Thoracic aorta (tissue), 2 donors: ENCODE measurements at regions not wholly inside any gene's neighbourhood (a gene's known extent, or its start where the extent isn't known, plus 50 kb on each side); places are given as distances from the start of the nearest gene placed in this dataset.

Source experiments
- ATAC-seq: fragments of 150-250 bp; one replicate; pipeline ENCODE4 v1.8.0; 2017; ENCODE audit warnings: low read depth; ENCODE audit not compliant: insufficient number of reproducible peaks, low FRiP score
- DNase-seq: peaks from one replicate; pipeline ENCODE4 v3.0.0-alpha.2; 2020; ENCODE audit warnings: low spot score
- H3K27ac ChIP-seq, 2 donors: fragments of 200-600 bp; sonication (generic); 1 replicate in 1 of 2; 2 replicates in 1 of 2; pipeline ENCODE4 v1.5.1; 2016; ENCODE audit warnings: mild to moderate bottlenecking in 2 of 2, moderate library complexity in 2 of 2
- H3K27me3 ChIP-seq: fragments of 200-600 bp; sonication (generic); replicated peaks from 2 replicates; pipeline ENCODE4 v1.6.0; 2016; ENCODE audit warnings: mild to moderate bottlenecking; ENCODE audit not compliant: insufficient read depth
- H3K36me3 ChIP-seq: fragments of 200-600 bp; sonication (generic); one replicate; pipeline ENCODE4 v1.5.1; 2016
- H3K4me1 ChIP-seq, 2 donors: fragments of 200-600 bp; sonication (generic); 1 replicate in 1 of 2; 2 replicates in 1 of 2; pipeline versions ENCODE4 v1.5.1 to v1.6.0; 2016; ENCODE audit warnings: low read depth in 2 of 2, mild to moderate bottlenecking in 1 of 2; ENCODE audit not compliant: control insufficient read depth in 1 of 2
- H3K4me3 ChIP-seq: fragments of 200-600 bp; sonication (generic); 2 replicates; pipeline ENCODE4 v1.5.1; 2016; ENCODE audit warnings: mild to moderate bottlenecking
- H3K9me3 ChIP-seq: fragments of 200-600 bp; sonication (generic); 2 replicates; pipeline ENCODE4 v1.5.1; 2016
- TF ChIP-seq, protein P1 (sequence below): fragments of 200-600 bp; sonication (generic); IDR thresholded peaks from one replicate; pipeline ENCODE4 v1.5.1; 2019; ENCODE audit warnings: antibody characterized with exemption

DNA sequence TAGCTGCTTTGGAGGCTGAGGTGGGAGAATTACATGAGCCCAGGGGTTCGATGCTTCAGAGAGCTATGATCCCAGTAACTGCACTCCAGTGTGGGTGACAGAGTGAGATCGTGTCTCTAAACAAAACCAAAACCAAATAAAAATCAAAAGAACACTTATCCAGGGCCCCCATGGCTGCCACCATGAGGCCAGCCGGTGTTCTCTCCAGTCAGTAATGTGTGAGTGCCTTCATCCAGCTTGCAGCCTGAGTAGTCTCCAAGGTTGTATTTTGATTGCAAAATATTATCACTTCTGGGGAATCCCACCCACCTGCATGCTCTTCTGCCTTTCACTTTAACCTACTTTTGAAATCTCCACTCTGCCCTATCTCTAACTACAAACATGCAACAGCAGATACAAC, 221.0 kb upstream of the WSB1 start:
- H3K27ac ChIP-seq: no peak overlapping the region
- H3K4me3 ChIP-seq: no peak overlapping the region
- H3K36me3 ChIP-seq: no peaks in the 10 kb centered on the region
- no peaks in the 10 kb centered on the region for H3K27me3 ChIP-seq
- TF ChIP-seq, protein P1, sequence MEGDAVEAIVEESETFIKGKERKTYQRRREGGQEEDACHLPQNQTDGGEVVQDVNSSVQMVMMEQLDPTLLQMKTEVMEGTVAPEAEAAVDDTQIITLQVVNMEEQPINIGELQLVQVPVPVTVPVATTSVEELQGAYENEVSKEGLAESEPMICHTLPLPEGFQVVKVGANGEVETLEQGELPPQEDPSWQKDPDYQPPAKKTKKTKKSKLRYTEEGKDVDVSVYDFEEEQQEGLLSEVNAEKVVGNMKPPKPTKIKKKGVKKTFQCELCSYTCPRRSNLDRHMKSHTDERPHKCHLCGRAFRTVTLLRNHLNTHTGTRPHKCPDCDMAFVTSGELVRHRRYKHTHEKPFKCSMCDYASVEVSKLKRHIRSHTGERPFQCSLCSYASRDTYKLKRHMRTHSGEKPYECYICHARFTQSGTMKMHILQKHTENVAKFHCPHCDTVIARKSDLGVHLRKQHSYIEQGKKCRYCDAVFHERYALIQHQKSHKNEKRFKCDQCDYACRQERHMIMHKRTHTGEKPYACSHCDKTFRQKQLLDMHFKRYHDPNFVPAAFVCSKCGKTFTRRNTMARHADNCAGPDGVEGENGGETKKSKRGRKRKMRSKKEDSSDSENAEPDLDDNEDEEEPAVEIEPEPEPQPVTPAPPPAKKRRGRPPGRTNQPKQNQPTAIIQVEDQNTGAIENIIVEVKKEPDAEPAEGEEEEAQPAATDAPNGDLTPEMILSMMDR: no peak
- H3K4me1 ChIP-seq: no peaks in the 10 kb centered on the region
- ATAC-seq: no peak
- no peaks in the 10 kb centered on the region for H3K9me3 ChIP-seq
- DNase-seq: no peak

DNA sequence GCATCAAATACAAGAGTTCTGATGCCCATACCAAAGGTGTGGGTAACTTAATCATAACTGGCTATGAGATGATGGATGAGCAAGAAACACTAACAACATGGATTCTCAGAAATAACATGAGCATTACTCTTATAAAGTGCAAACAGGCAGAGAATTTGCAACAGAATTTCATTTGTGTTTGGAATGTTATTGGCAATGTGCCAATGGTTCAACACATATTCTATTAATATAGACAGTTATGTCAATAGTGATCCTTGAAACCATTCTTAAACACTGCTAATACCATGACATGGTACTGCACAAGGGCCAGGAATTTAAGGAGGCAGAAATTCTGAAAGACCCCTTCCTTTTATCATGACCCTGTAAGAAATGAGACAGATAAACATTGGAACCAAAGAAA, 217.1 kb upstream of the WSB1 start:
- H3K9me3 ChIP-seq: no peaks in the 10 kb centered on the region
- H3K27ac ChIP-seq: no peak overlapping the region
- no peak overlapping the region for H3K4me3 ChIP-seq
- no peaks in the 10 kb centered on the region for H3K36me3 ChIP-seq
- ATAC-seq (no peak), DNase-seq (no peak)
- TF ChIP-seq, protein P1: no peak
- no peaks in the 10 kb centered on the region for H3K27me3 ChIP-seq
- H3K4me1 ChIP-seq: no peaks in the 10 kb centered on the region

DNA sequence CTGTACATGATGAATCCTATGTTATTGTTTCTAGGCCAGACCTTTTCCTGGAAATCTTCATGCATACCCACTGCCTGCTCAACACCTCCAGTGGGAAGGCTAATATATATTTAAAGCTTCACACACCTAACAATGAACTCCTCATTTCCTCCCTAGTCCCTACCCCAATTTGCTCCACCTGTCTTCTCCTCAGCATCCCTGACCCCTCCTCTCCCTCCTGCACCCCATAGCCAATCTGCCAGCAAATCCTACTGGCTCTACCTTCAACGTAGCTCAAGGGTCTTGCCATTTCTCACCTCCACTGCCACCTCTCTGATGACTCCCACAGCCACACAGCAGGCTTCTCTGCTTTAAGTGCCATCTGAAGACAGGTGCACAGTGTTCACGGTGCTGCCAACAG, 215.6 kb upstream of the WSB1 start:
- H3K27me3 ChIP-seq: no peaks in the 10 kb centered on the region
- no peaks in the 10 kb centered on the region for H3K9me3 ChIP-seq
- TF ChIP-seq, protein P1: no peak
- H3K27ac ChIP-seq: no peak overlapping the region
- no peaks in the 10 kb centered on the region for H3K36me3 ChIP-seq
- no peak for ATAC-seq
- no peak for DNase-seq
- no peaks in the 10 kb centered on the region for H3K4me1 ChIP-seq
- H3K4me3 ChIP-seq: no peak overlapping the region

DNA sequence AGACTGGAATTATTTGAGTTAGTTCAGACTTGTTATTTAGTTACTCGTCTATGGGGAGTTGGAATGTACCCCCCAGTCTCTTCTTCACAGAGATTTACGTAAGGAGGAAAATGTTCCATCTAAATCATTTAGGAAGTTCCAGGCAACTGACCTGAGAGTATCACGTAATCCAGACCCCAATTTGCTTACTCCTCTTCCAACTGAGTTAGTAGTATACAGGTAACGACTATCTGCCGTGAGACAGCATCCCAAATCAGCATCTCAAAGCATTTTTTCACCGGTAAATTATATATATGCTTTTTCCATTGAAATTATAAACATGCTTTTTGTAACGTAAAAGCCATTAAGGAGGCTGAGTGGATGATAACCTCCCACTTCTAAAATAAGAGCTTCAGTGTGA, 214.3 kb upstream of the WSB1 start:
- TF ChIP-seq, protein P1: no peak
- Histone ChIP-seq H3K9me3 (no peaks in the 10 kb centered on the region), H3K27ac (no peak overlapping the region), H3K27me3 (no peaks in the 10 kb centered on the region), H3K4me3 (no peak overlapping the region), H3K4me1 (no peaks in the 10 kb centered on the region), H3K36me3 (no peaks in the 10 kb centered on the region)
- no peak for ATAC-seq
- no peak for DNase-seq

DNA sequence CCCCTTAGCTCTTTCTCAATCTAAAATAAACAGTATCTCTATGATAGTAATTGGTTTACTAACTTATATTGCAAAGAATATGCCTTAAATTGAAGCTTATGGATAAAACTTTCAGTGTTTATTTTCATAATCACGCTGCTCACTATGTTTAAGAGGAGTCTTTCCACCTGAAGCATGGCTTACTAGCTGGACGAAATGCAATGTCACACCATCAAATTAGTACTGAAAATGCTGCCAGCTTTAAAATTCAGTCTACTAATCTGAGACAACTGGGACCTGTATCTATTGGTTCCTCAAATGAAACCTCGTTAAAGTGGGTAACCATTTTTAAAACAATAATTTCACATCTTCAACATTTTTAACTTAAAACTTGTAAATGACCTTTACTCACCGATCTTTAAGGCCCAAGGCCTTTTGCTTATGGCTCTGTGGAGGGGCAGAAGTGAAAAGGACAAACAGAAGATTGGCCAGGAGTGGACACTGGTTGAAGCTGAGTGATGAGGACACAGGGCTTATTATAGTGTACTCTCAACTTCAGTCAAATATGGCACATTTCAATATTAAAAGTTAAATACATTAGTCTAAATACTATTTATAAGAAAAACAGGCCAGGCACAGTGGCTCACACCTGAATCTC, 212.8 kb upstream of the WSB1 start:
- Histone ChIP-seq H3K4me3 (no peak overlapping the region), H3K27me3 (no peaks in the 10 kb centered on the region), H3K9me3 (no peaks in the 10 kb centered on the region), H3K27ac (no peak overlapping the region), H3K36me3 (no peaks in the 10 kb centered on the region), H3K4me1 (no peaks in the 10 kb centered on the region)
- ATAC-seq (no peak), DNase-seq (no peak)
- TF ChIP-seq, protein P1: no peak
